Neural cell (in vitro differentiated cells): ENCODE measurements at regions not wholly inside any gene's neighbourhood (a gene's known extent, or its start where the extent isn't known, plus 50 kb on each side); places are given as distances from the start of the nearest gene placed in this dataset.

Source experiments
- H2AFZ ChIP-seq: fragments of 200-600, 300-800 bp; sonication (generic), shearing (Covaris generic); 2 replicates; pipeline ENCODE4 v1.6.0; 2014; ENCODE audit warnings: low read depth, mild to moderate bottlenecking, antibody characterized with exemption, low read length, moderate library complexity
- H3F3A ChIP-seq: fragments of 200-600 bp; shearing (Covaris generic); 2 replicates; pipeline ENCODE4 v1.6.1; 2016; ENCODE audit warnings: mild to moderate bottlenecking, moderate library complexity, mixed read lengths, antibody characterized with exemption, low read length; ENCODE audit not compliant: insufficient read depth, poor library complexity, severe bottlenecking
- H3K27ac ChIP-seq: fragments of 200-600, 300-800 bp; sonication (generic), shearing (Covaris generic); 2 replicates; pipeline ENCODE4 v1.5.1; 2014; ENCODE audit warnings: mild to moderate bottlenecking, low read length, moderate library complexity
- H3K27me3 ChIP-seq: fragments of 300-800, 200-600 bp; sonication (generic), shearing (Covaris generic); 2 replicates; pipeline ENCODE4 v1.6.0; 2014; ENCODE audit warnings: mild to moderate bottlenecking, low read depth, low read length, moderate library complexity; ENCODE audit not compliant: insufficient read depth
- H3K36me3 ChIP-seq: fragments of 300-800, 200-600 bp; sonication (generic), shearing (Covaris generic); 2 replicates; pipeline ENCODE4 v1.5.1; 2014; ENCODE audit warnings: mild to moderate bottlenecking, antibody characterized with exemption, low read length, moderate library complexity; ENCODE audit not compliant: insufficient read depth
- H3K4me2 ChIP-seq: fragments of 300-800, 200-600 bp; sonication (generic), shearing (Covaris generic); 2 replicates; pipeline ENCODE4 v1.6.0; 2014; ENCODE audit warnings: mild to moderate bottlenecking, low read length
- H3K4me3 ChIP-seq: fragments of 300-800, 200-600 bp; sonication (generic), shearing (Covaris generic); 2 replicates; pipeline ENCODE4 v1.5.1; 2014; ENCODE audit warnings: mild to moderate bottlenecking, low read length, moderate library complexity
- H3K79me2 ChIP-seq: fragments of 200-600 bp; shearing (Covaris generic); replicated peaks from 2 replicates; pipeline ENCODE4 v1.6.0; 2014; ENCODE audit warnings: mild to moderate bottlenecking, low read length, moderate library complexity; ENCODE audit not compliant: insufficient read depth
- H3K9ac ChIP-seq: fragments of 300-800, 200-600 bp; sonication (generic), shearing (Covaris generic); 2 replicates; pipeline ENCODE4 v1.6.1; 2016; ENCODE audit warnings: mild to moderate bottlenecking, low read length, mixed read lengths
- H3K9me2 ChIP-seq: fragments of 200-600 bp; shearing (Covaris generic); 2 replicates; pipeline ENCODE4 v1.6.1; 2016; ENCODE audit warnings: mild to moderate bottlenecking, low read length, mixed read lengths; ENCODE audit not compliant: insufficient read depth
- H3K9me3 ChIP-seq: fragments of 200-600, 300-800 bp; sonication (generic), shearing (Covaris generic); 2 replicates; pipeline ENCODE4 v1.6.1; 2016; ENCODE audit warnings: mild to moderate bottlenecking, mixed run types, low read length, moderate library complexity, mixed read lengths
- H4K20me1 ChIP-seq: fragments of 200-600 bp; shearing (Covaris generic); 2 replicates; pipeline ENCODE4 v1.6.1; 2016; ENCODE audit warnings: mild to moderate bottlenecking, mixed run types; ENCODE audit not compliant: insufficient read depth
- CTCF ChIP-seq: fragments of 450-650 bp; IDR thresholded peaks from 2 replicates; pipeline ENCODE4 v1.5.1; 2014; ENCODE audit warnings: antibody characterized with exemption, mild to moderate bottlenecking, moderate library complexity; ENCODE audit not compliant: poor library complexity, severe bottlenecking
- EP300 ChIP-seq: fragments of 450-650 bp; conservative IDR thresholded peaks from 2 replicates; pipeline ENCODE4 v1.6.1; 2014; ENCODE audit warnings: antibody characterized with exemption, mild to moderate bottlenecking, moderate library complexity; ENCODE audit not compliant: poor library complexity, severe bottlenecking
- EZH2 ChIP-seq: fragments of 200-600, 300-800 bp; shearing (Covaris generic), sonication (generic); IDR thresholded peaks from 2 replicates; pipeline ENCODE4 v1.6.1; 2014; ENCODE audit warnings: antibody characterized with exemption, low read length, borderline replicate concordance, mild to moderate bottlenecking; ENCODE audit not compliant: insufficient read depth, poor library complexity, severe bottlenecking
- MXI1 ChIP-seq: fragments of 450-650 bp; conservative IDR thresholded peaks from 2 replicates; pipeline ENCODE4 v1.6.1; 2014; ENCODE audit warnings: antibody characterized with exemption, mild to moderate bottlenecking; ENCODE audit not compliant: poor library complexity, severe bottlenecking
- POLR2AphosphoS5 ChIP-seq: IDR thresholded peaks from 2 replicates; pipeline ENCODE4 v1.6.1; 2012
- RAD21 ChIP-seq: fragments of 450-650 bp; conservative IDR thresholded peaks from 2 replicates; pipeline ENCODE4 v1.6.1; 2014; ENCODE audit warnings: antibody characterized with exemption, mild to moderate bottlenecking, moderate library complexity
- REST ChIP-seq: IDR thresholded peaks from 2 replicates; pipeline ENCODE4 v1.6.1; 2012; ENCODE audit warnings: borderline replicate concordance
- SMC3 ChIP-seq: fragments of 450-650 bp; conservative IDR thresholded peaks from 2 replicates; pipeline ENCODE4 v1.6.1; 2014; ENCODE audit warnings: antibody characterized with exemption, mild to moderate bottlenecking, moderate library complexity; ENCODE audit not compliant: poor library complexity
- TAF1 ChIP-seq: IDR thresholded peaks from 2 replicates; pipeline ENCODE4 v1.6.1; 2012; ENCODE audit warnings: low read depth

- TF ChIP-seq REST: no peak
- TF ChIP-seq EZH2: no peak
- no peak for TF ChIP-seq RAD21
- no peak for TF ChIP-seq SMC3
- no peak for TF ChIP-seq TAF1
- no peak for TF ChIP-seq CTCF
- Histone ChIP-seq H2AFZ (no peak overlapping the region), H3K27ac (no peak overlapping the region), H3K4me3 (no peak overlapping the region), H3F3A (no peaks in the 10 kb centered on the region), H3K79me2 (no peaks in the 10 kb centered on the region), H3K9me3 (no peaks in the 10 kb centered on the region), H4K20me1 (no peaks in the 10 kb centered on the region), H3K4me2 (no peak overlapping the region), H3K9ac (no peak overlapping the region), H3K36me3 (no peaks in the 10 kb centered on the region), H3K27me3 (no peaks in the 10 kb centered on the region), H3K9me2 (no peaks in the 10 kb centered on the region)
Observed at GRCh38 chr11:134499990-134500389, 87.9 kb upstream of the B3GAT1 start.

GRCh38 chr11:134498326-134499139 is 86.5 kb upstream of the B3GAT1 start:
- Histone ChIP-seq H3K4me3 (no peak overlapping the region), H3K4me2 (no peak overlapping the region), H3K9me2 (no peaks in the 10 kb centered on the region), H3F3A (no peaks in the 10 kb centered on the region), H3K79me2 (no peaks in the 10 kb centered on the region), H4K20me1 (no peaks in the 10 kb centered on the region), H2AFZ (no peak overlapping the region), H3K27me3 (no peaks in the 10 kb centered on the region), H3K36me3 (no peaks in the 10 kb centered on the region), H3K9ac (no peak overlapping the region), H3K27ac (no peak overlapping the region), H3K9me3 (no peaks in the 10 kb centered on the region)
- TF ChIP-seq TAF1 (no peak), EP300 (no peak), RAD21 (no peak), SMC3 (no peak), CTCF (no peak), MXI1 (no peak), REST (no peak), EZH2 (no peak), POLR2AphosphoS5 (no peak)
